IPS-18a (cell line): ENCODE measurements at regions not wholly inside any gene's neighbourhood (a gene's known extent, or its start where the extent isn't known, plus 50 kb on each side); places are given as distances from the start of the nearest gene placed in this dataset.

ENCODE experiments used
- H3K27ac ChIP-seq: one replicate; pipeline ENCODE4 v1.5.1; 2013; ENCODE audit warnings: low read length
- H3K27me3 ChIP-seq: one replicate; pipeline ENCODE4 v1.6.1; 2013; ENCODE audit warnings: mild to moderate bottlenecking, low read length; ENCODE audit not compliant: control insufficient read depth, insufficient read depth
- H3K36me3 ChIP-seq: one replicate; pipeline ENCODE4 v1.6.1; 2013; ENCODE audit warnings: low read depth, low read length; ENCODE audit not compliant: control insufficient read depth
- H3K4me1 ChIP-seq: one replicate; pipeline ENCODE4 v1.6.1; 2013; ENCODE audit warnings: low read depth, low read length; ENCODE audit not compliant: control insufficient read depth
- H3K4me3 ChIP-seq: one replicate; pipeline ENCODE4 v1.5.1; 2013; ENCODE audit warnings: low read length
- H3K9ac ChIP-seq: one replicate; pipeline ENCODE4 v1.6.1; 2013; ENCODE audit warnings: mild to moderate bottlenecking, low read length, moderate library complexity
- H3K9me3 ChIP-seq: one replicate; pipeline ENCODE4 v1.6.1; 2013; ENCODE audit warnings: low read depth, low read length; ENCODE audit not compliant: control insufficient read depth

- Histone ChIP-seq H3K9me3 (no peaks in the 10 kb centered on the region), H3K27ac (no peak overlapping the region), H3K4me1 (peaks cover 18% of the 10 kb centered on the region), H3K27me3 (peaks cover 30% of the 10 kb centered on the region), H3K4me3 (no peak overlapping the region), H3K36me3 (no peaks in the 10 kb centered on the region), H3K9ac (no peak overlapping the region)
Measured at GRCh38 chr11:70002433-70002832, 75.7 kb upstream of the ANO1 start.

GRCh38 chr11:70005107-70005818 lies 72.9 kb upstream of the ANO1 start:
- H3K36me3 ChIP-seq = no peaks in the 10 kb centered on the region
- H3K9ac ChIP-seq = no peak overlapping the region
- no peak overlapping the region for H3K27ac ChIP-seq
- no peak overlapping the region for H3K4me3 ChIP-seq
- peaks cover 20% of the 10 kb centered on the region for H3K27me3 ChIP-seq
- peaks cover 6% of the 10 kb centered on the region for H3K4me1 ChIP-seq
- no peaks in the 10 kb centered on the region for H3K9me3 ChIP-seq

GRCh38 chr11:70007796-70008195 lies 70.3 kb upstream of the ANO1 start:
- Histone ChIP-seq H3K4me3 (no peak overlapping the region), H3K9me3 (no peaks in the 10 kb centered on the region), H3K4me1 (no peaks in the 10 kb centered on the region), H3K27me3 (peaks cover 5% of the 10 kb centered on the region), H3K9ac (no peak overlapping the region), H3K36me3 (no peaks in the 10 kb centered on the region), H3K27ac (no peak overlapping the region)

GRCh38 chr11:70010774-70011173 lies 67.3 kb upstream of the ANO1 start:
- Histone ChIP-seq H3K4me1 (no peaks in the 10 kb centered on the region), H3K27me3 (no peaks in the 10 kb centered on the region), H3K36me3 (no peaks in the 10 kb centered on the region), H3K9me3 (no peaks in the 10 kb centered on the region), H3K9ac (no peak overlapping the region), H3K27ac (no peak overlapping the region), H3K4me3 (no peak overlapping the region)

DNA sequence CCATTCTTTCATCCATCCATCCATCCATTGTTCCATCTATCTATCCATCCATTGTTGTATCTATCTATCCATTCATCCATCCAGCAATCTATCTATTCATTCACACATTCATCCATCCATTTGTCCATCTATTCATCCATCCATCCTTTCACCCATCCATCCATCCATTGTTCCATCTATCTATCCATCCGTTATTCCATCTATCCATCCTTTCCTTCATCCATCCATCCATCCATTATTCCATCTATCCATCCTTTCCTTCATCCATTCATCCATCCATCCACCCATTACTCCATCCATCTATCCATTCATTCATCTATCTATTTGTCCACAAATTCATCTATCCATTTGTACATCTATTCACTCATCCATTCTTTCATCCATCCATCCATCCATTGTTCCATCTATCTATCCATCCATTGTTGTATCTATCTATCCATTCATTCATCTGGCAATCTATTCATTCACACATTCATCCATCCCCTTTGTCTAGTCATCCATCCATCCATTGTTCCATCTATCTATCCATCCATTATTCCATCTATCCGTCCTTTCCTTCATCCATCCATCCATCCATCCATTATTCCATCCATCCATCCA lies 65.9 kb upstream of the ANO1 start:
- Histone ChIP-seq H3K4me3 (no peak overlapping the region), H3K27me3 (no peaks in the 10 kb centered on the region), H3K27ac (no peak overlapping the region)

DNA sequence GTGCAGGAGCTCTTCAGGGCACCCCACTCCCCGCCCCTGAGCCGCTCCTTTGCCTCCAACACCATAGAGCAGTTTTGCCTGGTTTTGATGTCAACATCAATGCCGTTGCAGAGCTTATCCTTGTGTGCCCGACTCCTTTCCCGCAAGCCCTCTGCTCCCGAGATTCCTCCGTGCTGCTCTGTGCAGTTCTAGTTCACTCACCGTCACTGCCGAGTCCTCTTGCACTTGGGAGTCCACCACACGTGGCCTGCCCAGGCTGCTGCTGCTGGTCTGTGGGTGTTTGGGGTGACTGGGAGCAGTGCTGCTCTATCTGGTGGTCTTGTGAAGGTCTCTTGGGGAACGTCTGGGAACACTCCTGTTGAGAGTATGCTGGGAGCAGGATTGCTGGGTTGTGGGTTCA lies 63.8 kb upstream of the ANO1 start:
- Histone ChIP-seq H3K9me3 (no peaks in the 10 kb centered on the region), H3K4me1 (no peaks in the 10 kb centered on the region), H3K36me3 (no peaks in the 10 kb centered on the region), H3K27ac (no peak overlapping the region), H3K27me3 (no peaks in the 10 kb centered on the region), H3K4me3 (no peak overlapping the region), H3K9ac (no peak overlapping the region)

More for the DNA sequence above, 65.9 kb upstream of the ANO1 start:
- no peaks in the 10 kb centered on the region for H3K4me1 ChIP-seq
- no peaks in the 10 kb centered on the region for H3K36me3 ChIP-seq
- no peaks in the 10 kb centered on the region for H3K9me3 ChIP-seq
- H3K9ac ChIP-seq = no peak overlapping the region

DNA sequence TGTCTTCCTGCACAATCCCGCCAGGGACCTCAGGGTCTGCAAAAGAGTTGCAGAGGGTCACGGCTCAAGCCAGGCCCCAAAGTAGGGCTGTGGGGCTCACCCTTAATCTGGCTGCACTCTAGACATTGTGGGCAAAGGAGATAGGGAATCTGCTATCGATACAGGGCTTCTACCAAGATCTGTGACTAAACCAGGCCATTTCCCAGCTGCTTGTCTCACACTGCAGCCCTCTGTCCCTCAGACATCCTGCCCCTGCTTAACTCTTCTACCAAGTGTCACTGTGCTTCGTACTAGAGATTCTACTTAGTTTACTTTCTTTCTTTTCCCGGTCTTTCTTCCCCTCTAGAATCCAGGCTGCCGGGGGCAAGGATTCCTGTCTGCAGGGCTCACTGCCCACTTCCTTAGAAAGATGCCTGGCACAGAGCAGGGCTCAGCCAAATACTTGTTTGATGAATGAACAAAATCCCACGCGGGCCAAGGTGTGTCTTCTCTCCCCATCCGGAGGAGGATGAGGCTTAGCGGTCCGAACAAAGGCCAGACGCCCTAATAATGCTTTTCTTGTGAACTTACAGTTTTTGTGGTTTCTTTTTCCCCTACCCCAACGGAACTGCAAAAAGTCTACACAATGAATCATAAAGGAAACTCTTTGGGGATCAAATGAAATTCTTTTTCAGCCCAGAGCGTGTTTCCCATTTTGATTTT lies 61.3 kb upstream of the ANO1 start:
- H3K9me3 ChIP-seq = no peaks in the 10 kb centered on the region
- H3K36me3 ChIP-seq = no peaks in the 10 kb centered on the region
- H3K27ac ChIP-seq = no peak overlapping the region
- H3K9ac ChIP-seq = no peak overlapping the region
- H3K27me3 ChIP-seq = no peaks in the 10 kb centered on the region
- no peaks in the 10 kb centered on the region for H3K4me1 ChIP-seq
- no peak overlapping the region for H3K4me3 ChIP-seq

DNA sequence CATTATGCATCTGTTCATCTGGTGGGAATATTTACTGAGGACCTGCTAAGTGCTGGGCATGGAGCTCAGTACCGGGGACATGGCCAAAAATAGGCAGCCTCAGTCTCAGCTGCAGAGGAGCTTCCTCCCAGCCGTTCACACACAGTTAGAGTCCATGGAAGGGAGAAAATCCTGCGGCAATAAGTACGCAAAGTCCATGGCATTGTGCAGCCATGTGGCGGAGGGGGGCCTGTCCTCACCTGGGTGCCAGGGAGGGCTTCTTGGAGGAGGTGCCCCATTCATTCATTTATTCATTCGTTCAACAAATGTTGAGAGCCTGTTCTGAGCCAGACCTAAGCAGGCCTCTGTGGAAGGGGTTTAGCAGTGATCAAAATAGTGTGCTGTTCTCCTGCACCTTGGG lies 59.3 kb upstream of the ANO1 start:
- Histone ChIP-seq H3K9ac (no peak overlapping the region), H3K4me1 (no peaks in the 10 kb centered on the region), H3K36me3 (no peaks in the 10 kb centered on the region), H3K9me3 (no peaks in the 10 kb centered on the region), H3K27me3 (no peaks in the 10 kb centered on the region), H3K4me3 (no peak overlapping the region), H3K27ac (no peak overlapping the region)

DNA sequence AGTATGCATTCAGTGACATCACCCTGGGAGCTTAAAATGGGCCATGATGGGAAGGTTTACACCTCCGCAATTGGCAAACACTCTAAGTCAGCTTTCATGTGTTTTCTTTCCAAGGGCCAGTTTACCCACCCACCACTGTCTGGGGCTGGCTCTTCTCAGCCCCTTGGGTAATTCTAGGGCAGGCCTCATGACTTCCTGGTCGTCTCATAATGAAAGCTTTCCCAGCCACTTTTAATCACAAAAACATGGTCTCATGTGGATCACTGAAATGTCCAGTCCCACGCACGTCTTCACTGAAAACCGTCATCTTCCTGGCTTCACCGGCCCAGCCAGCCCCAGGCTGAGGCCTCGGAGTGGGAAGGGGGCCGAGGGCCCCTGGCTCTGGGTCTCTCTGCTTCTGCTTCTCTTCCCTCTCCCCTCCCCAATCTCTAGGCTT lies 58.5 kb upstream of the ANO1 start:
- Histone ChIP-seq H3K36me3 (no peaks in the 10 kb centered on the region), H3K9ac (no peak overlapping the region), H3K27ac (no peak overlapping the region), H3K4me1 (no peaks in the 10 kb centered on the region), H3K27me3 (no peaks in the 10 kb centered on the region), H3K9me3 (no peaks in the 10 kb centered on the region), H3K4me3 (no peak overlapping the region)

- Histone ChIP-seq H3K27ac (no peak overlapping the region), H3K4me1 (no peaks in the 10 kb centered on the region), H3K4me3 (no peak overlapping the region), H3K9ac (no peak overlapping the region), H3K9me3 (no peaks in the 10 kb centered on the region), H3K27me3 (no peaks in the 10 kb centered on the region), H3K36me3 (no peaks in the 10 kb centered on the region)
Measured at GRCh38 chr11:70020336-70021214, 57.5 kb upstream of the ANO1 start.

- H3K27me3 ChIP-seq = no peaks in the 10 kb centered on the region
- H3K27ac ChIP-seq = no peak overlapping the region
- H3K9ac ChIP-seq = no peak overlapping the region
- no peak overlapping the region for H3K4me3 ChIP-seq
- H3K36me3 ChIP-seq = no peaks in the 10 kb centered on the region
- no peaks in the 10 kb centered on the region for H3K4me1 ChIP-seq
- no peaks in the 10 kb centered on the region for H3K9me3 ChIP-seq
Measured at GRCh38 chr11:70021586-70021985, 56.5 kb upstream of the ANO1 start.
